Urothelium cell line (cell line): ENCODE measurements at regions not wholly inside any gene's neighbourhood (a gene's known extent, or its start where the extent isn't known, plus 50 kb on each side); places are given as distances from the start of the nearest gene placed in this dataset.

ENCODE experiments used
- DNase-seq: peaks from one replicate; pipeline ENCODE4 v3.0.0; 2011; ENCODE audit warnings: low spot score, mixed read lengths
- FAIRE-seq: peaks from 2 replicates; lab custom pipeline; 2011; peaks lifted over from hg19 to GRCh38; lab: Jason Lieb, UNC

- DNase-seq (no peak), FAIRE-seq (no peak)
These were observed 271.4 kb downstream of the ZEB2 start for GRCh38 chr2:144248350-144249034.

- FAIRE-seq, result no peak
These were observed 275.0 kb downstream of the ZEB2 start for GRCh38 chr2:144244938-144245337.

GRCh38 chr2:144242311-144242710 lies 277.6 kb downstream of the ZEB2 start:
- no peak for DNase-seq
- FAIRE-seq, result no peak

More at GRCh38 chr2:144244938-144245337, 275.0 kb downstream of the ZEB2 start:
- DNase-seq, result no peak

- no peak for FAIRE-seq
- DNase-seq, result no peak
These were observed 278.1 kb downstream of the ZEB2 start for GRCh38 chr2:144241801-144242200.

- DNase-seq (no peak), FAIRE-seq (no peak)
These were observed 279.1 kb downstream of the ZEB2 start for GRCh38 chr2:144240656-144241339.

- FAIRE-seq, result no peak
- no peak for DNase-seq
These were observed 280.2 kb downstream of the ZEB2 start for GRCh38 chr2:144239726-144240125.

- DNase-seq (no peak), FAIRE-seq (no peak)
These were observed 280.6 kb downstream of the ZEB2 start for GRCh38 chr2:144239306-144239705.

- FAIRE-seq (no peak), DNase-seq (no peak)
These were observed 281.9 kb downstream of the ZEB2 start for GRCh38 chr2:144237830-144238627.

- FAIRE-seq, result no peak
- DNase-seq, result no peak
These were observed 282.8 kb downstream of the ZEB2 start for GRCh38 chr2:144237108-144237507.

GRCh38 chr2:144235050-144235449 lies 284.9 kb downstream of the ZEB2 start:
- DNase-seq (no peak), FAIRE-seq (no peak)

GRCh38 chr2:144234542-144234871 lies 285.4 kb downstream of the ZEB2 start:
- FAIRE-seq (no peak), DNase-seq (no peak)

GRCh38 chr2:144233733-144234541 lies 286.0 kb downstream of the ZEB2 start:
- FAIRE-seq (no peak), DNase-seq (no peak)

- no peak for DNase-seq
- no peak for FAIRE-seq
These were observed 286.6 kb downstream of the ZEB2 start for GRCh38 chr2:144233317-144233716.

GRCh38 chr2:144230448-144231085 lies 289.4 kb downstream of the ZEB2 start:
- FAIRE-seq (no peak), DNase-seq (no peak)

GRCh38 chr2:144230033-144230432 lies 289.9 kb downstream of the ZEB2 start:
- FAIRE-seq (no peak), DNase-seq (no peak)

- no peak for DNase-seq
- FAIRE-seq, result no peak
These were observed 290.6 kb downstream of the ZEB2 start for GRCh38 chr2:144229296-144229695.

GRCh38 chr2:144227427-144228105 lies 292.4 kb downstream of the ZEB2 start:
- FAIRE-seq (no peak), DNase-seq (no peak)

GRCh38 chr2:144225076-144225475 lies 294.8 kb downstream of the ZEB2 start:
- DNase-seq, result no peak
- no peak for FAIRE-seq

- no peak for FAIRE-seq
- no peak for DNase-seq
These were observed 295.4 kb downstream of the ZEB2 start for GRCh38 chr2:144224472-144224871.

- FAIRE-seq, result no peak
These were observed 299.9 kb downstream of the ZEB2 start for GRCh38 chr2:144219979-144220378.

More at GRCh38 chr2:144219979-144220378, 299.9 kb downstream of the ZEB2 start:
- DNase-seq, result no peak
